HG03066 (cell line): ENCODE measurements at regions not wholly inside any gene's neighbourhood (a gene's known extent, or its start where the extent isn't known, plus 50 kb on each side); places are given as distances from the start of the nearest gene placed in this dataset.
"Not testable (repeated sequence)": the region's sequence is repeated elsewhere in the genome, so short reads cannot be mapped to it uniquely, and the experiment has no call there.

Source experiments
- ATAC-seq: cut with Tn5 transposase; IDR thresholded peaks from one replicate; pipeline ENCODE4 v1.9.1; 2021; ENCODE audit warnings: low read depth; ENCODE audit not compliant: unreplicated experiment

GRCh38 chr7:19963695-19964094, 190.3 kb upstream of the TMEM196 start:
- ATAC-seq, result no peak

GRCh38 chr7:19958309-19958896, 185.0 kb upstream of the TMEM196 start:
- no peak for ATAC-seq

DNA sequence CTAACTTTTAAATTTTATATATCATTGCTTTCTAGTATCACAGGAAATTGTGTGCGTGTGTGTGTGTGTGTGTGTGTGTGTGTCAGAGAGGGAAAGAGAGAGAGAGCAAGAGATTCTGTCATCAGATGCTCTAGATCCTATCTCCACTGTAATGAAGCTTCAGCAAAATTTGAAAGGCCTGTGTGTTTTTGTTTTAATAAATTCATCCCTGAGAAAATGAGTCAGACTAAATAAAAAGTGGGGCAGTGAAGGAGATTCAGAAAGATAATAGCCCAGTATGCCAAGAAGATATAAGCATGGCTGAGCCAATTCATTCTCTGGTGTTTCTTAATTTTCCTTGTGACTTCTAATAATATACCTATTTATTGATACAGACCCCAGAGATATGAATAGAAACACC, 184.2 kb upstream of the TMEM196 start:
- ATAC-seq, result no peak

- ATAC-seq, result not testable (repeated sequence)
These were observed 180.7 kb upstream of the TMEM196 start for GRCh38 chr7:19954166-19954565.

DNA sequence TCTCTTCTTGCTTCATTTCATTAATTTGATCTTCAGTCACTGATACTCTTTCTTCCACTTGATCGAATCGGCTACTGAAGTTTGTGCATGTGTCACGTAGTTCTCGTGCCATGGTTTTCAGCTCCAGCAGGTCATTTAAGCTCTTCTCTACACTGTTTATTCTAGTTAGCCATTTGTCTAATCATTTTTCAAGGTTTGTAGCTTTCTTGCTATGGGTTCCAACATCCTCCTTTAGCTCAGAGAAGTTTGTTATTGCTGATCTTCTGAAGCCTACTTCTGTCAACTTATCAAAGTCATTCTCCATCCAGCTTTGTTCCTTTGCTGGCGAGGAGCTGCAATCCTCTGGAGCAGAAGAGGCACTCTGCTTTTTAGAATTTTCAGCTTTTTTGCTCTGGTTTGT, 180.0 kb upstream of the TMEM196 start:
- ATAC-seq, result not testable (repeated sequence)

GRCh38 chr7:19948160-19948559, 174.7 kb upstream of the TMEM196 start:
- no peak for ATAC-seq

DNA sequence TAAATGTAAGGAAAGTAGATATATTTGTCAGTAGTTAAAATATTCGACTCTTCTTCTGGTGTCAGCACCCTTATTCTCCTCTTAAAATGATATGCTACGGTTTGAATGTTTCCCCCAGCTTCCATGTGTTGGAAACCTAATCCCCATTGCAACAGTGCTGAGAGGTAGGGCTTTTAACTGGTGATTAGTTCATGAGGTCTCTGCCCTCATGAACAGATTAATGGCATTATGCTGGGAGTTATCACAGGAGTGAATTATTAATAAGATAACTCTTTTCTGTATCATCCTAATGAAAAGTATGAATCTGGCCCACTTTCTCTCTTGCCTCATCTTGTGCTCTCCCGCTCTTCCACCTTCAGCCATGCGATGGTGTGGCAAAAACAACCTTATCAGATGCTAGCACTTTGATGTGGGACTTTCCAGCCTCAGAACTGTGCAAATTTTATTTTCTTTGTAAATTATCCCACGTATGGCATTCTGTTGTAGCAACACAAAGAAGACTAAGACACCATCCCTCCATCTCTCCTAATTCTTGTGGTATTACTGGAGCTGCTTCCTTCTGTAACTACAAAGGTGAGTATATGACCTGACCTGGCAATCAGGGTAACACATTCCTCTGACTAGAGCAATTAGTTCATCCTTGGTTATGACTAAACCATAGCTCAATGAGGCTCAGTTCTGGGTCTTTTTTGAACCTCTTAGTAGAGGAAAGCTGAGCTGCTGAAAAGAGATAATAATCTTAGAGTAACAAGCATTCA, 171.1 kb upstream of the TMEM196 start:
- no peak for ATAC-seq

GRCh38 chr7:19939746-19940145, 166.3 kb upstream of the TMEM196 start:
- no peak for ATAC-seq

DNA sequence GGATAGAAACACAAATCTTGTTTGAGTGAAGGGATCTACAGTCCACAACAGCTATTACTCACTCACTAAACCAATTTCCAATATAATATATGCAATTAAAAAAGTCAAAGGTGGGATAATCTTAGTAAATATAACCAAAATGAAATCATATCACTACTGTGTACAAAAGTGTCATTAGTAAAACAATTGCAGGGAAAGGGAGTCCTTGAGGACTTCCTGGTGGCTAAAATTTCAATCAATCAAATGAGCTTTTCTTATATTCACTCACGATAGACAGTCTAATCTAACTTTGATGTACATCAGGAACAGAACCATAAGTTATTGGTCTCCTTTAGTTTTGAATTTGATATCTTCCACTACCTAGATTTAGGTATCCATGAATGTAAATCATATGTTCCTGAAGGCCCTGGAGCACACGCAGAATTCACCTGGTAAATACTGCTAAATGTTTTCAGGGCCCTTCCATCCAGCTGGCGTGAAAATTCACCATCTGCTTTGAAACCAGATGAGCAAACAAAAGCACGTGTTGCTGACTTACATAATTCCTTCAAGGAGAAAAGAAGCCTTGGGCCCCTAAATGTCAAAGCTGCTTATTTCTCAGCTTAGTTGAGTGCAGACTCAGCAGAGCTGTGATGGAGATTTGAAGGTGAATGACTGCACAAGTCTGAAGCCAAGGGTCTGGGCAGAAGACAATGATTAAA, 159.3 kb upstream of the TMEM196 start:
- ATAC-seq, result no peak

DNA sequence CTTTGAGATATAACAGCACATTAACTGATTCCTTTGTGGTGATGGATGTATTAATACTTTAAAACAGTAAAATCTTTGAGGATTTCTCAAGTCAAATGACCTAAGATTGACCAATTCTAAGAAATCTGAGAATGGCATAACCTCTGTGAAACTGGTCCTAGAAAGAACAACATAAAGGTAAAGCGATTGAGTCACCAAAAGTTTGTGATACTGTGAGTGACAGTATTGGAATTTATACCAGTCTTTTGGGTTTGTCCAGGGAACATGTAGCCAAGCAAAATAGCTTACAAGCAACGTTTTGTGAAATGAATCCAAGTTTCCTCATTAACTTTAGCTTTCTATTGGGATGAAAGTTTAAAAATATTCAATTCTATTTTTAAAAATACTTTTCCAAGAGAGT, 157.4 kb upstream of the TMEM196 start:
- ATAC-seq, result no peak

- ATAC-seq, result no peak
These were observed 156.6 kb upstream of the TMEM196 start for GRCh38 chr7:19930051-19930450.

DNA sequence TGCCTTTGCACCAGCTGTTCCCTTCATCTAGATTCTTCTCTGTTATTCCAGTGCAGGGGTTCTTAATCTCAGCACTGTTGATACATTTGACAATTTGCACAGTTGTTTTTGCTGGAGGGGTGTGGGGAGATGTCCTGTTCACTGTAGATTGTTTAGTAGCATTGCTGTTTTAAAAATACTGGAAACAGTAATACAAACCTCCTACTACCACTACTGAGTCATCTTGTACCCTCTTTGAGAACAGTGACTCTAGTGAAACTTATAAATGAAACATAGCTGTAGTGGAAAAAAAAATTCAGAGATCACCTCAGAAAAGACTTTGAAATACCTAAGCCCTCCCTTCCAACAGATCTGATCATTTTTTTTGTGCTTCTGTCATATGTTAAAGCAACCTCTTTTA, 154.8 kb upstream of the TMEM196 start:
- peak; percentile 85 for ATAC-seq

GRCh38 chr7:19920705-19921104, 147.3 kb upstream of the TMEM196 start:
- no peak for ATAC-seq

- no peak for ATAC-seq
These were observed 146.7 kb upstream of the TMEM196 start for GRCh38 chr7:19920166-19920565.

- ATAC-seq, result no peak
These were observed 146.1 kb upstream of the TMEM196 start for GRCh38 chr7:19919261-19920095.

DNA sequence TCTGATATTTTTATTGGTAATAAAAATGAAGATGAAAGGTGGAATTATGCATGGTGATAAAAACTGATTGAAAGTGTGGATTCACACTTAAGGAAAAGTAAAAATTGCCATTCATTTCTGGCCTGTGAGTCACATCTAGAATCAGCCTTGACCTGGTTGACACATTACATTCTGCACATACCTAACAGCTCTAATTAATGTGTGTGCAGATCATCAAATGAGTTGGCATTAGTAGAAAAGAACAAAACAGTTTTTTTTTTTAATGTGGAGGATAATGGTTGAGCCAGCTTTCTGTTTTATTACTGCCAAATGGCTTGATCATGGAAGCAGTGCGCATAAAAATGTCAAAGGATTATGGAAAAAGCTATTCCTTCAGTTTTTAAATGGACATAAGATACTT, 142.6 kb upstream of the TMEM196 start:
- ATAC-seq, result no peak

- no peak for ATAC-seq
These were observed 142.2 kb upstream of the TMEM196 start for GRCh38 chr7:19915596-19915995.

DNA sequence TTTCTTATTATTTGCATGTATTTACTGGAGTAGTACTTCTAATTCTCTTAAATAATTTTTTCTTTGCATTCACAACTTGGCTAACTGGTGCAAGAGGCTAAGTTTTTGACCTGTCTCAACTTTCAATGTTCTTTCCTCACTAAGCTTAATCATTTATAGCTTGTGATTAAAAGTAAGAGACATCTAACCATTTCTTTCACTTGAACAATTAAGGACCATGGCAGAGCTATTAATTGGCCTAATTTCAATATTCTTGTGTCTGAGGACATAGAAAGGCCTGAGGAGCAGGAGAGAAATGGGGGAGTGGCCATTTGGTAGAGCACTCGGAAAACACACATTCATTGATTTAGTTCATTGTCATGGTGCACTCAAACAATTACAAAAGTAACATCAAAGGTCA, 141.4 kb upstream of the TMEM196 start:
- ATAC-seq, result no peak

- ATAC-seq, result no peak
These were observed 126.7 kb upstream of the TMEM196 start for GRCh38 chr7:19900118-19900517.

GRCh38 chr7:19899529-19899928, 126.1 kb upstream of the TMEM196 start:
- ATAC-seq, result no peak

- ATAC-seq, result not testable (repeated sequence)
These were observed 109.5 kb upstream of the TMEM196 start for GRCh38 chr7:19882893-19883292.
